Stomach (tissue), 8 donors: ENCODE measurements at regions not wholly inside any gene's neighbourhood (a gene's known extent, or its start where the extent isn't known, plus 50 kb on each side); places are given as distances from the start of the nearest gene placed in this dataset.

Experiments
- DNase-seq, 2 donors: peaks; one replicate each; pipeline versions ENCODE4 v3.0.0 to v3.0.0-alpha.2; 2013 to 2019
- H3K27ac ChIP-seq, 5 donors: fragments of 200-600 bp in 4 of 5; sonication (generic) in 4 of 5; one replicate each; pipeline ENCODE4 v1.5.1; 2013 to 2019; ENCODE audit warnings: mild to moderate bottlenecking in 1 of 5, moderate library complexity in 1 of 5
- H3K27me3 ChIP-seq, 3 donors: fragments of 200-600 bp; sonication (generic); one replicate each; pipeline ENCODE4 v1.5.1; 2017 to 2019; ENCODE audit warnings: mixed run types in 1 of 3
- H3K36me3 ChIP-seq, 4 donors: fragments of 200-600 bp; sonication (generic); 1 replicate in 3 of 4; 2 replicates in 1 of 4; pipeline ENCODE4 v1.5.1; 2016 to 2019
- H3K4me1 ChIP-seq, 4 donors: fragments of 200-600 bp; sonication (generic); one replicate each; pipeline ENCODE4 v1.5.1; 2016 to 2019
- H3K4me3 ChIP-seq, 4 donors: fragments of 200-600 bp; sonication (generic) in 3 of 4; one replicate each; pipeline ENCODE4 v1.5.1; 2016 to 2019; ENCODE audit warnings: mild to moderate bottlenecking in 1 of 4
- H3K9me3 ChIP-seq, 4 donors: fragments of 200-600 bp; sonication (generic); one replicate each; pipeline ENCODE4 v1.5.1; 2016 to 2019
- CTCF ChIP-seq, 7 experiments: fragments of 450-650 bp in 4 of 7; fragments of 200-600 bp in 3 of 7; sonication (generic) in 3 of 7; IDR thresholded peaks; one replicate each; pipeline ENCODE4 v1.5.1; 2016 to 2019; ENCODE audit warnings: antibody characterized with exemption in 7 of 7, control low read depth in 2 of 7, mild to moderate bottlenecking in 1 of 7
- EP300 ChIP-seq: sonication (generic); formaldehyde crosslinking; IDR thresholded peaks from one replicate; pipeline ENCODE4 v1.6.1; 2017; ENCODE audit warnings: antibody characterized with exemption
- POLR2A ChIP-seq, 4 donors: fragments of 450-650 bp; IDR thresholded peaks; one replicate each; pipeline ENCODE4 v1.6.1; 2016; ENCODE audit warnings: antibody characterized with exemption in 4 of 4, control low read depth in 2 of 4, mild to moderate bottlenecking in 1 of 4, moderate library complexity in 1 of 4
- POLR2AphosphoS5 ChIP-seq, 3 donors: sonication (generic); formaldehyde crosslinking; IDR thresholded peaks; one replicate each; pipeline ENCODE4 v1.6.1; 2016; ENCODE audit warnings: antibody characterized with exemption in 3 of 3
- WGBS, 5 donors: extraction: QIAGEN DNeasy Blood & Tissue Kit in 3 of 5; methylation state at CpG; one replicate each; pipeline versions ENCODE4 v1.1.5 to v1.1.7; 2013 to 2018; 5-methylcytosine and 5-hydroxymethylcytosine counted together
- intact Hi-C: fragments of 100-400 bp; cut with DNase I; formaldehyde crosslinking; loops from one replicate; pipeline ENCODE4 v1.15.1; 2023; ENCODE audit warnings: low total_unique reads
- donor health status: healthy with polysubstance abuse.
- donor health status: Bipolar disorder and iron deficiency.
- donor health status: healthy.

- Histone ChIP-seq H3K4me3 (no peak overlapping the region), H3K36me3 (no peaks in the 10 kb centered on the region), H3K27me3 (no peaks in the 10 kb centered on the region), H3K4me1 (no peaks in the 10 kb centered on the region), H3K9me3 (no peaks in the 10 kb centered on the region), H3K27ac (no peak overlapping the region)
- no peak for DNase-seq
- intact Hi-C loops, result no loop called here
- WGBS, 5 donors, result 71 to 82% (median 77%) methylated on average over 6 of the region's 6 CpGs
- TF ChIP-seq POLR2AphosphoS5 (IDR thresholded peaks at IDR 0.05), result no peak
- no peak for TF ChIP-seq CTCF (IDR thresholded peaks at IDR 0.05)
- no peak for TF ChIP-seq POLR2A (IDR thresholded peaks at IDR 0.05)
- no peak for TF ChIP-seq EP300
Observed at GRCh38 chr5:2509527-2509926, 241.9 kb downstream of the IRX2 start.

GRCh38 chr5:2508514-2508913 lies 243.0 kb downstream of the IRX2 start:
- no peaks in the 10 kb centered on the region for H3K4me1 ChIP-seq
- H3K36me3 ChIP-seq, result no peaks in the 10 kb centered on the region
- intact Hi-C loops, result no loop called here
- H3K9me3 ChIP-seq, result peaks cover 0 to 6% (median 4%) of the 10 kb centered on the region in 4 donors
- TF ChIP-seq POLR2A (IDR thresholded peaks at IDR 0.05) (no peak), EP300 (no peak), CTCF (IDR thresholded peaks at IDR 0.05) (no peak), POLR2AphosphoS5 (IDR thresholded peaks at IDR 0.05) (no peak)
- DNase-seq, result no peak
- no peaks in the 10 kb centered on the region for H3K27me3 ChIP-seq
- 87 to 92% (median 90%) methylated on average over 12 of the region's 12 CpGs for WGBS, 5 donors
- H3K4me3 ChIP-seq, result no peak overlapping the region
- no peak overlapping the region for H3K27ac ChIP-seq

- intact Hi-C loops, result no loop called here
- H3K4me1 ChIP-seq, result no peaks in the 10 kb centered on the region
- WGBS, 5 donors, result 71 to 83% (median 79%) methylated on average over 5 of the region's 5 CpGs
Observed at GRCh38 chr5:2507611-2508010, 243.9 kb downstream of the IRX2 start.

GRCh38 chr5:2506603-2507002 lies 244.9 kb downstream of the IRX2 start:
- Histone ChIP-seq H3K4me1 (no peaks in the 10 kb centered on the region), H3K4me3 (no peak overlapping the region), H3K27me3 (no peaks in the 10 kb centered on the region), H3K27ac (no peak overlapping the region), H3K9me3 (peaks cover 0 to 7% (median 4%) of the 10 kb centered on the region in 4 donors), H3K36me3 (no peaks in the 10 kb centered on the region)
- DNase-seq, result no peak
- TF ChIP-seq POLR2A (IDR thresholded peaks at IDR 0.05) (no peak), CTCF (IDR thresholded peaks at IDR 0.05) (no peak), EP300 (no peak), POLR2AphosphoS5 (IDR thresholded peaks at IDR 0.05) (no peak)
- WGBS, 5 donors, result 65 to 77% (median 74%) methylated on average over 7 of the region's 7 CpGs
- intact Hi-C loops, result no loop called here

More at GRCh38 chr5:2507611-2508010, 243.9 kb downstream of the IRX2 start:
- no peak overlapping the region for H3K4me3 ChIP-seq
- H3K9me3 ChIP-seq, result peaks cover 0 to 7% (median 4%) of the 10 kb centered on the region in 4 donors
- DNase-seq, result no peak
- H3K27me3 ChIP-seq, result no peaks in the 10 kb centered on the region
- H3K36me3 ChIP-seq, result no peaks in the 10 kb centered on the region
- no peak overlapping the region for H3K27ac ChIP-seq
- TF ChIP-seq EP300 (no peak), CTCF (IDR thresholded peaks at IDR 0.05) (no peak), POLR2A (IDR thresholded peaks at IDR 0.05) (no peak), POLR2AphosphoS5 (IDR thresholded peaks at IDR 0.05) (no peak)
